NCI-H446 treated with DMSO at 0.1 percent for 48 hours (cell line): ENCODE measurements at regions not wholly inside any gene's neighbourhood (a gene's known extent, or its start where the extent isn't known, plus 50 kb on each side); places are given as distances from the start of the nearest gene placed in this dataset.
"Not testable (repeated sequence)": the region's sequence is repeated elsewhere in the genome, so short reads cannot be mapped to it uniquely, and the experiment has no call there.

Experiments used
- DNase-seq: peaks from one replicate; lab custom pipeline; 2025; lab: John Stamatoyannopoulos, UW

DNA sequence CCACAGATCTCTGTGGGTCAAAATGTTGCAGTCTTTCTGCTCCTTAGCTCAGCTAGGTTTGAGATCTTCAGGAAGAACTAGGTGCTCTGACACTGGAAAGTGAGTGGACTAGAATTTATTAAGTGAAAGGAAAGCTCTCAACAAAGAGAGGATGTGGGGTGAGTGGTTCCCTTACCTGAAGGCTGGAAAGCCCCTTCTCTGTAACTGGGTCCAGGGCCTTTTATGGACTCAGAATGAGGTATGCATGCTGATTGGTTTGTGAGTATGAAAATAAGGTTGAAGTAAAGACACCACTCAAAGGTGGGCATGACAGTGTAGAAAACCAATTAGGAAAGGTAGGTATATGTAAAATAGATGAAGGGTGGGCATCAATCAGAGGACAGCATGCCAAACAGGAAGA is 485.5 kb downstream of the CD109 start:
- no peak for DNase-seq

DNA sequence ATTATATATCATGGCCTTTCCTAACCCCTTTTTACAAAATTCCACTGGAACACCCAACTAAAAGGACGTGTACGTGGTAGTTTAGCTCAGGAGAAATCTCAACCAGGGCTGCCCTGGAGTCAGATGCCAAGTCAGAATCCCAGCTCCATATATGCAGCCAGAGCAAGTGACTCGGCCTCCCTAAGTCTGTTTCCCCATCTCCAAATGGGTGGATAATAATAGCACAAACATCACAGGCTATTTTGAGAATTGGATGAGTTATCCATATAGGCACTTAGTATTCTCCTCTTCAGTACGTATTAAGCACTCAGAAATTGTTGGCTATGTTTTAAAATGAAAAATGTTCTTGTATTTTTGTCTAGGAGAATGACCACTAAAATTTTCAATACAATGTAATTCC is 481.5 kb downstream of the CD109 start:
- no peak for DNase-seq

DNA sequence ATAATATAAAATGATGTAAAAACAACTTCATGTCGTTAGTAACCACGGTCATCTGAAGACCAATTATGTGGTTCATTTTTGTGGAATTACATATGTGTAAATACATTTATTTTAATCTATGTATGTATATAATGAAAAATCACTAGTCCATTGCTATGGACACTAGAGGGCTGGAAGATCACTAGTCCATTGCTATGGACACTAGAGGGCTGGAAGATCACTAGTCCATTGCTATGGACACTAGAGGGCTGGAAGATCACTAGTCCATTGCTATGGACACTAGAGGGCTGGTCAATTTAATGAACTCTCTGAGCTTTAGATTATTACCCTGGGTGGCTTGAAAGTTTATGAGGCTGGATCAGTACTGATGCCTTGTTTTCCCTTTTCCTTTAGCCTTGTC is 474.5 kb downstream of the CD109 start:
- DNase-seq, result not testable (repeated sequence)

DNA sequence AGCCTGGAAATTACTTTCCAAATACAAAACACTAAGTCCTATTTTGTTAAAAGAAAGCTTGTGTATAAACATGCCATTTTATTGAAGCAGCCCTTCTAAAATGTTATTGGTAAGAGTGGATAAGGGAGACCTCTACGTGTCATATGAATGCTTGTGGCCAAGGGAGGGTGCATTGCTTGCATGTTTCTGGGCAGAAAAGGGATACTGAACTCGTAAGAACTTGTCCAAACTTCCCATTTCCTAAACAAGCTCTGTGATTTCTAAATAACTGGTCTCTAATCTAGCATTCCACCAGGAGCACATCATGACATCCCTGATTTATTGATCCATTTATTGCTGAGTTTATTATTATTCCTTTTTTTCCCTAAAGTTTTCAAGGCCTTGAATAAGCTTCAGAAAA is 474.1 kb downstream of the CD109 start:
- no peak for DNase-seq

DNA sequence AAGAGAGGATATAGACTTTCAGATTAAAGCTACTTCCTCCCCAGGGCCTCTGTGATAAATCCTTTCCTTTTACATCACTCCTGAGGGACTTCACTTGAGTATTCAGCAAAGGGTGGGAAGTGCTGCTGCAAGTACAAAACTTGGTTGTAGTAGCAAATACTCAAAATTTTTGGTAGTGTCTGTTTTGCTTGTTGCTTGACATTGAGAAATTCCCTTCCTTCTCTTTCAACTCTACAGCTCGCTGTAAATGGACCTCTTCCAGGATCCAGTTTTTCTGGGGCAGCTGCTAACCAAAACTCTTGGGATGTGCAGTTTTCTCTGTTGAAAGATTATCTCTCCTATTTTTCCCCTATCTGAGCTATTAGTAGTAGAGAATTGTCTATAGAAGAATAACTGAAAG is 472.0 kb downstream of the CD109 start:
- no peak for DNase-seq

GRCh38 chr6:74167511-74167910 is 471.5 kb downstream of the CD109 start:
- no peak for DNase-seq

DNA sequence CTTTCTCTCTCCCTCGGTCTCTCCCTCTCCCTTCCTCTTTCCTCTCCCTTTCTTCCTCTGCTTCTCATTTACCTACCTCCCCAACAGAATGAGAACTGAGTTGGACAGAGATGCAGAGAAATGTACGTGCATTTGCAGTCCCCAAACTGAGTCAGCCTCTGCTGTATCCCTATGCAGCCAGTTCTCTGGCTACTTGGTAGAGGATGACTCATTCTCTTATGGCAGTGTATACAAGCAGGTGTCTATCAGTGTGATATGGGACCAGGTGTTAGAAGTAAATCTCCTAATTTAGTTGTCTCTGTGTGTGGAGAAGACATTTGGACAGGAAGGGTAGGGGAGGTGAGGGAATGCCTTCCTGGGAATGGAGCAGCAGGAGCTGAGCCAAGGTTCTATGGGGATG is 470.8 kb downstream of the CD109 start:
- no peak for DNase-seq

GRCh38 chr6:74161380-74161779 is 465.4 kb downstream of the CD109 start:
- no peak for DNase-seq

DNA sequence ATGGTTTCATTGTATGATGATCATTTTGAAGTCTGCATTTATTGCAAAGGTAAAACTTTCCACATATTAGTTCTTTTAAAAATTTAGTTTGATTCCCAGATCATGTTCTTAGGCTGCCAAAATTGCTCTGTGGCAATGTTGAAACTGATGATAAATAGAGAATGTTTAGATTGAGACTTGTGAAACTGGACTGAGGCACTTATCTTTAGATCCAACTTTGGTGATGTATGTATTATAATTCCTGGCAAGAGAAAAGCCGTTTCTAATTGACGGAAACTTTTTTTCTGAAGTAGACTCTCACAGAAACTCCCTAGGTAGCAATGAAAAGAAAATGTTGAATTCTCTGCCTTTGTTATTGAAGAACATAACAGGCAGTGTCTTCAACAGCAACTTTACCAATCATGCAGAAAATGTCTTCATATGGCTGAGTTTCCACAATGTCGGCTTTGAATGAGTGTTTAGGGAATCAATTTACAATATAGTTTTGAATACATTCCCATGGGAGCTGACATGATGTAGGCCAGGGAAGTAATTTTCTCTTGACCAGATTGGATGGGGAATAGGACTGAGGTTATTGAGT is 456.2 kb downstream of the CD109 start:
- DNase-seq, result no peak

DNA sequence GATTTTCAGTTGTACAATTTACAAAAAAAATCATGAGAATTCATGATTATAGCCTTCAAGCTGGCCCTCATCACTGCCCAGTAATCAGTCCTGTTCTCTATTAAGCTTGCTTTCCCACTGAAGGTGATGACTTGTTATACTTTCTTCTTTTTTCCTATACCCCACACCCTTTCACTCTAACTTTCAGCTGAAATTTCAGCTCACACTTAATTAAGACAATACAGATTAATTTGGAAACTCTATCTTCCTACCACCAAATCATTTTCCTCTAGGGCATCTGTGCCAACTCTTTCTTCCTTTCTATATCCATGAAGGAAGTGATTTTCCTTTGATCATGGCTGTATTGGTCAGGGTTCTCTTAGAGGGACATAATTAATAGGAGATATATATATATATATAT is 449.9 kb downstream of the CD109 start:
- no peak for DNase-seq

GRCh38 chr6:74137911-74138310 is 441.9 kb downstream of the CD109 start:
- no peak for DNase-seq

DNA sequence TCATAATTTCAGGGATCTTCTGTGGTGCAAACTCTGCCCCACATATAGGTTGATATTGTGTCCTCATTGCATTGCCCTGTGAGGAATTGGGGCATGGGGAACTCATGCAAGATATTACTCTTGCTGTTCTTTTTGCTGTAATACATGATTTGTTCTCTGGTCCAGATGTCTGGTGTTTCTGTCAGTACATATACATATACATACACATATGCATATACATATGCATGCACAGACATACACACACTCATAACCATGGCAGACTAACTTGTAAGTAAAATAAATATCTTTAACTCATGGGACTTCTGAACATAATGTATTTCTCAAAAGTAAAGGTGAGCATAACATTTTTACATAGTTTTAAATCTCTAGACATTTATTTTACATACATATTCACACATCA is 438.3 kb downstream of the CD109 start:
- DNase-seq, result no peak

DNA sequence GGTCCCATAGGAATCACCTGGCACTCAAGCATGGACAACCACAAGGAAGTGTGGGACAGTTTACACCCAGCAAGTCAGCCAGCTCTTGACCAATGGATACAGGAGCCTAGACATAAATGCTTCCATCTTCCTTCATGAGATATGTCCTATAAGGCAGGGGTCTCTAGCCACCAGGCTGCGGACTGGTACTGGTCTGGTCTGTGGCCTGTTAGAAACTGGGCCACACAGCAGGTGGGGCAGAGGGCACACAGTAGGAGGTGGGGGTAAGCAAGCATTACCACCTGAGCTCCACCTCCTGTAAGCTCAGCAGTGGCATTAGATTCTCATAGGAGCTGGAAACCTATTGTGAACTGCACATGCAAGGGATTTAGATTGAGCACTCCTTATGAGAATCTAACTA is 437.1 kb downstream of the CD109 start:
- no peak for DNase-seq

DNA sequence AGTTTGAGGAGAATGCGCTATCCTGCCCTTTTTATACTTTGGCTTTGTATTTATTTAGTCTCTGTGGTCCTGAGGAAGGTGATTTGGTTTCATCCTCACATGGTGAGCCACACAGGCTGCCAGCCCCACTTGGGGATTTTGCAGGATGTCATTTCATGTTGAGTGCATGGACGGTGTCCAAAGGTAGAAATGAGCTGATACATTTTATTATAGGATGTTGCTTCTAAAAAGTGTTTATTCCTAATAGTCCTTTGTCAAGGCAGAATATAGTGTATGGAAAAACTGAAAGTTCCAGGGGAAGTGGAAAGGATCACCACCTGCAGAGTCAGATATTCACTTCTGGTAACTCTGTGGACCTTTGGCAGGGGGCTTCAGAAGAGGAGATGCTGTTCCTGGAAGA is 434.6 kb downstream of the CD109 start:
- no peak for DNase-seq

DNA sequence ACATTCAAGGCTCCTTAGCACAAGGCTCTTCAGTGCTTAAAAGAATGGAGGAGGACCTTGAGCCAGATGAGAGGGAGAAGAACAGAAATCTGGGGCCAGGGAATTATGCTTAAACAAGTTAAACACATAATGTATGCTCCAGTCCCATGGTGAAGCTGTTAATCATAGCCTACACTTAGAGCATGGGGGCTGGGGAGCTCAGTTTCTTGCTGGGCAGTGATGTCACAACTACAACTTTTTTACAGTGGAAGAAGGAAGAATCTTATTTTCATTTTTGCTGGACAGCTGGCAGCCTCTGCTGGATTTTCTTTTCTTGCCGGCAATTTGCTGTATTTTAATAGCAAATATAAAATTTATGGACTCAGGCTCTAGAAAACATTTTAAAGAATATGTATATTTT is 432.5 kb downstream of the CD109 start:
- no peak for DNase-seq

GRCh38 chr6:74117113-74117512 is 421.1 kb downstream of the CD109 start:
- no peak for DNase-seq

DNA sequence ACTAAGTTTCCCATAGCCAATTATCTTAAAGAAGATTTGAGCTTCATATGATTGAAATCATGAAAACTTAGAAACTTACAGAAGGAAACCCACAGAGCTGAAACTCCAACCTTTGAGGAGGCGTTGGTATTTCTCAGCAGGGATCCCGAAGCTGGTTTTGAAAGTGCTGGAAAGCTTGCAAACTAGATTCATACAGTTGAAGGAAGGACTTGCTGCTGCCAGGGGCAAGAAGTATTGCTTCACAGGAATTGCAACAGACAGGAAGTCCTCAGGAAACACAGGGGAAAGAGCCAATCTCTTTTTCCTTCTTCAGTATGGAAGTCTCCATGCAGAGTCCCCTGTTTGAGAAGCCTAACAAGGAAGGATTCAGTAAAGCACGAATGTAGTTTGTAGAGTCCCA is 419.7 kb downstream of the CD109 start:
- no peak for DNase-seq

GRCh38 chr6:74114428-74114827 is 418.4 kb downstream of the CD109 start:
- DNase-seq, result no peak

GRCh38 chr6:74113901-74114300 is 417.9 kb downstream of the CD109 start:
- DNase-seq, result no peak

DNA sequence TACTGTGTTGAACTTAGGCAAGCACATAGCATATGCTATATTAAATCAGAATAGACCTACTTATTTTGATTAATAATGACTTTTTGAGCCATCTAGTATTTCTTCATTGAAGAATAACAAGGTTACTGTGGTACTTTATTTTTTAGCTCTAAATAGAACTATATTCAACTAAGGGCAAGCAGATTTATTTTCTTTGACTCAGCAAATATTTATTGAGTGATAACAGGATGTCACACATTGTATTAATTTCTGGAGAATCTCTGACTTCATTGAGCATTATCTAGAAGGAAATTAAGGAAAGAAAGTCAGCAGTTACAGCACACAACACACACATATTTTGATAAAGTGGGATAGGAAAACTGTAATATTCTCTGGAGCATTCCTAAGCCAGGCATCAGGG is 407.4 kb downstream of the CD109 start:
- no peak for DNase-seq

DNA sequence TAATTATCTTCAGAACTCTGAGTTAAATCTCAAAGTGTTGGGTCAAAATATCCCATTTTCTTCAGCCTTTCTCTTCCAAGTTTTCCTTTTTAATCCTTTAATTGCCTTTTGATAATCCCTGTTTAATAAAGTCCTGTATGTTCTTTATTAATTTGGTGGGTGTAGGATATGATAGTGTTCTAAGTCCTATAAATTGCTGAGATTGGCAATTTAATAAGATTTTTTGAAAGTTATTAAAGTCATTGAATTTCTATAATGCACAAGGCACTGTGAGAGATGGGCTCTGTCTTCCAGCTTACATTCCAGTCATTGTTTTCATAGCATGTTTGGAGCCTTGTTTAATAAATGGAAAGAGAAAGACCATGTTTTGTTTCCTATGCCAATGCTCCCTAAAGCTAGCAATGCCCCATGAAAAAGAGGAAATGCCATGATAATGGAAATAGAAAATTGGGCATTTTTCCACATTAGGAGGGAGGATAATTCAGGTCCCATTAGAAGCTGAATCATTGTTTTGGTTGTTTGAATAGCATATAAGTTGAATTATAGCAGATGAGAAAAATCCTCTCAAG is 404.8 kb downstream of the CD109 start:
- DNase-seq, result no peak

GRCh38 chr6:74096329-74096728 is 400.3 kb downstream of the CD109 start:
- DNase-seq, result no peak

DNA sequence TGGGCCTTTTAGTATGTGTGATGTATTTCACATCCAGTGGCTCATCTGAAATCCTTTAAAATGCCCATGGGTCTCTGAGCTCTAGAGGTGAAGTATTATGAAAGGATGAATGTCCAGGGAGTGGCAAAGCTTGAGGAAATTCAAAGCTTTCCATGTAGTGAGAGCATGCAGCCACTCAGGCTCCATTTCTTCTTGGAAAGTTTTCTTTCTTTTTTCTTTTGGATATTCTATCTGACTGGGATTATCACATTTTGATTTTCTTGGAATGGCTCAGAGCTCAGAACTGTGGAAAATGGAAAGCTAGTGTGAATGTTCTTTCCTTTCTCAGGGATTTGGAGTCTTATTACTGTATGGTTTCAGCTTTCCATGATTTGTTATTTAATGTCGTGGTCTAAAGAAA is 397.4 kb downstream of the CD109 start:
- DNase-seq, result no peak

GRCh38 chr6:74091794-74092157 is 395.8 kb downstream of the CD109 start:
- no peak for DNase-seq
